ENCODE measurements at regions not wholly inside any gene's neighbourhood (a gene's known extent, or its start where the extent isn't known, plus 50 kb on each side); places are given as distances from the start of the nearest gene placed in this dataset.

DNA sequence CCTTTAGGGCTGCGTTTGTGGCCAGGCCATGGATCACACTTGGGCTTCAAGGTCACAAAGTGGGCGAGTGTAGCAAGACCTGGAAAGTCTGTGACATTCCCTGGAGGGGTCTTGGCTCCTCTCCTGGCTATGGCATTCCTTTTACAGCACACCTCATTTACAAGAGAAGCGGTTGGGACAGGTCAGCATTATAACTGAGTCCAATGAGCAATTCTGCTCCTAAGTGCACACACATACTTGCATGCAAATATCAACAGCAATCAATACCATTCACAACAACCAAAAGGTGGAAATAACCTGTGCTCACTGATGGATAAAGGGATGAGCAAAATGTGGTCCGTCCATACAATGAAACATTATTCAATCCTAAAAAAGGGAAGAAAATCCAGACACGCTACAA, 298.2 kb downstream of the CTTN start:
- H3K4me1 ChIP-seq (ENCODE audit: control extremely low read depth in 1 of 4, control insufficient read depth in 4 of 4, insufficient read depth in 4 of 4, low read length in 3 of 4): no peaks in the 10 kb centered on the region
- WGBS (ENCODE audit: insufficient coverage): 100% methylated on average over 3 of the region's 5 CpGs
- no peaks in the 10 kb centered on the region for H3K36me3 ChIP-seq (ENCODE audit: control insufficient read depth in 4 of 4, insufficient read depth in 4 of 4, low read length in 3 of 4)
- no peaks in the 10 kb centered on the region for H3K27me3 ChIP-seq (replicated peaks in 2 of 5; ENCODE audit: control insufficient read depth in 4 of 5, insufficient read depth in 5 of 5, low read length in 4 of 5)
- POLR2A ChIA-PET: no interaction called here
- no peak overlapping the region for H3K27ac ChIP-seq (ENCODE audit: insufficient read depth in 1 of 2, low read depth in 1 of 2, low read length in 2 of 2, poor library complexity in 1 of 2, severe bottlenecking in 2 of 2)
- CTCF ChIA-PET: interaction anchor here (1.2 kb wide), 1 partner anchor 11 kb away, joined by 3 read pairs; no protein-coding TSS in a partner anchor
- H3K9me3 ChIP-seq (ENCODE audit: control extremely low read depth in 1 of 5, control insufficient read depth in 4 of 5, insufficient read depth in 2 of 5, low read depth in 1 of 5, low read length in 4 of 5): peaks cover 0 to 5% (median 0%) of the 10 kb centered on the region in 5 experiments
- no peak for DNase-seq
- no peak overlapping the region for H3K4me3 ChIP-seq (ENCODE audit: control insufficient read depth in 1 of 7, extremely low read depth in 1 of 7, insufficient read depth in 4 of 7, low read depth in 2 of 7, low read length in 6 of 7)

DNA sequence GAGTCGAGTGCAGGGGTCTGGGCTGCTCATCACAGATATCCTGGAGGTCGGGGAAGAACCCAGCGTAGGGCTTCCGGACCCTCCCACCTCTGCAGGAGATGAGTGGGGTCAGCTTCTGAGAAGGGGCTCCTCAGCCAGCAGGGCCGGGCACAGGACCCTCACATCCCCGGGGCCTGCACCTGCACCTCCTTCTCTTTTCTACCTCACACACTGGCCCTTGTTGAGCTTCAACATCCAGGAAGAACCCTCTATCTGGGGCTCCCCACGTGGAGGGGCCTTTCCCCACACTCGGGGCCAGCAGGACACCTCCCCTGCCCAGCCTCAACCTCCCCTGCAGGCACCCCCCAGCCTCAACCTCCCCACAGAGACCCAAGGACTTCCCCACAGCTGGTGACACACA, 299.4 kb downstream of the CTTN start:
- Histone ChIP-seq H3K36me3 (ENCODE audit: control insufficient read depth in 4 of 4, insufficient read depth in 4 of 4, low read length in 3 of 4) (no peaks in the 10 kb centered on the region), H3K4me3 (ENCODE audit: control insufficient read depth in 1 of 7, extremely low read depth in 1 of 7, insufficient read depth in 4 of 7, low read depth in 2 of 7, low read length in 6 of 7) (no peak overlapping the region), H3K27ac (ENCODE audit: insufficient read depth in 1 of 2, low read depth in 1 of 2, low read length in 2 of 2, poor library complexity in 1 of 2, severe bottlenecking in 2 of 2) (no peak overlapping the region), H3K27me3 (replicated peaks in 2 of 5; ENCODE audit: control insufficient read depth in 4 of 5, insufficient read depth in 5 of 5, low read length in 4 of 5) (no peaks in the 10 kb centered on the region), H3K4me1 (ENCODE audit: control extremely low read depth in 1 of 4, control insufficient read depth in 4 of 4, insufficient read depth in 4 of 4, low read length in 3 of 4) (no peaks in the 10 kb centered on the region), H3K9me3 (ENCODE audit: control extremely low read depth in 1 of 5, control insufficient read depth in 4 of 5, insufficient read depth in 2 of 5, low read depth in 1 of 5, low read length in 4 of 5) (peaks cover 0 to 5% (median 0%) of the 10 kb centered on the region in 5 experiments)
- ChIA-PET CTCF (no interaction called here), POLR2A (no interaction called here)
- no peak for DNase-seq
- 98% methylated on average over 7 of the region's 8 CpGs for WGBS (ENCODE audit: insufficient coverage)

DNA sequence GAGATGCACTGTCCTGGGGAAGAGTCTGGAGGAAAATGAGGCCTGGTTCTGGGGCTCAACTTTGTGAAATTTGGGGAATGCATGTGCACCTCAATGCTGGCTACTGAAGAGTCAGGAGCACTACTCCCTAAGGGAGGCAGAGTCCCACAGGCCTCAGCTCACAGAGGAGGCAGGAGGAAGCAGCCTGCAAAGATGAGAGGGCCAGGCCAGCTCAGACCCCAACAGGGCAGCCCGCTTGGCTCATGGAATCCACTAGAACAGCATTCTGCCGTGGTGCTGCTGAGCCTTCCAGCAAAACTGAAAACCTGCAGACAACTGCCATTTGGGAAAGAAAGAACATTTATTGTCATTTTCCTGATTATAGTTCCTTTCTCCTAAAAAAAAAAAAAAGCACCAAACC, 300.5 kb downstream of the CTTN start:
- Histone ChIP-seq H3K36me3 (ENCODE audit: control insufficient read depth in 4 of 4, insufficient read depth in 4 of 4, low read length in 3 of 4) (no peaks in the 10 kb centered on the region), H3K27ac (ENCODE audit: insufficient read depth in 1 of 2, low read depth in 1 of 2, low read length in 2 of 2, poor library complexity in 1 of 2, severe bottlenecking in 2 of 2) (no peak overlapping the region), H3K27me3 (replicated peaks in 2 of 5; ENCODE audit: control insufficient read depth in 4 of 5, insufficient read depth in 5 of 5, low read length in 4 of 5) (no peaks in the 10 kb centered on the region), H3K9me3 (ENCODE audit: control extremely low read depth in 1 of 5, control insufficient read depth in 4 of 5, insufficient read depth in 2 of 5, low read depth in 1 of 5, low read length in 4 of 5) (peaks cover 0 to 5% (median 0%) of the 10 kb centered on the region in 5 experiments), H3K4me3 (ENCODE audit: control insufficient read depth in 1 of 7, extremely low read depth in 1 of 7, insufficient read depth in 4 of 7, low read depth in 2 of 7, low read length in 6 of 7) (no peak overlapping the region), H3K4me1 (ENCODE audit: control extremely low read depth in 1 of 4, control insufficient read depth in 4 of 4, insufficient read depth in 4 of 4, low read length in 3 of 4) (no peaks in the 10 kb centered on the region)
- DNase-seq: no peak
- 93% methylated on average over 2 of the region's 2 CpGs for WGBS (ENCODE audit: insufficient coverage)
- CTCF ChIA-PET: no interaction called here
- POLR2A ChIA-PET: no interaction called here

DNA sequence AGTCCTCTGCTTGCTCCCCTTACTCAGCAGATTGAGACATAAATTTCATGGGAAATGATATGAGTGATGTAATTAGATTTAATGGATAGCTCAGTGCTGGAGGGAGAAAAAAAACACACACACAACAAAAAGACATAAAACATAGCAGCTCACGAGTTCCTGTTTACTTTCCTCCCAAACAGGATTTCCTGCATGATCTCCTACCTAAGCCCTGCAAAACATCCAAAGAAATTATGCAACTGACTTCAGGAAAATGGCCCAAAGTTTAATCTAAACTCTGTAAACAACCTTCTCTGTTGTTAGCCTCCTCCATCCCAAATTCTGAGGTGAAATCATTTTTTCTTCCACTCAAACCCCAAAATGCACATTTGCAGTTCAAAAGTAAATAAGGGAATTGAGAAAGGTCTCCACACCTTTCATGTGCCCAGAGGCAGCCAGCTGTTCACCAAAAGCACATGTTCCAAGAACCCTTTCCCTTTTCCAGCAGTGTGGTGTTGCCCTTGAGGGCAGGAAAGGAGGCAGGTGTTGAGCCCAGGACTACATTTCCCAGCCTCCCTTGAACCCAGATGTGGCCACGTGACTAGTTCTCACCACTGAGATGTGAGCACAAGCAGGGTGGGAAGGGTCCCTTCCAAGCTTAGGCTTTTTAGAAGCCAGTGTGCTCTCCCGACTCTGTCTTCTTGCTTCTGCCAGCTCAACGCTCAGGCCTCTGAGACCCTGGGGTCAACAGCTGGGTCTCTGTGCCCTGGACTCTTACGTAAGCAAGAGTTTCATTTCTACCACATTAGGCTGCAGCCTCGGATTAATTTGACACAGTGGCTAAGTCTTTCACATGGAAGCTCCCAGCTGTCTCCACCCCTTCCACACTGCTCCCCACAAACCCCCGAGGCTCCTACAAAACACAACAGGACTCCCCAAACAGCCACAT, 301.2 kb downstream of the CTTN start:
- H3K27me3 ChIP-seq (replicated peaks in 2 of 5; ENCODE audit: control insufficient read depth in 4 of 5, insufficient read depth in 5 of 5, low read length in 4 of 5): no peaks in the 10 kb centered on the region
- no peak overlapping the region for H3K27ac ChIP-seq (ENCODE audit: insufficient read depth in 1 of 2, low read depth in 1 of 2, low read length in 2 of 2, poor library complexity in 1 of 2, severe bottlenecking in 2 of 2)
- ChIA-PET CTCF (no interaction called here), POLR2A (no interaction called here)
- 83% methylated on average over 7 of the region's 7 CpGs for WGBS (ENCODE audit: insufficient coverage)
- no peaks in the 10 kb centered on the region for H3K4me1 ChIP-seq (ENCODE audit: control extremely low read depth in 1 of 4, control insufficient read depth in 4 of 4, insufficient read depth in 4 of 4, low read length in 3 of 4)
- no peak overlapping the region for H3K4me3 ChIP-seq (ENCODE audit: control insufficient read depth in 1 of 7, extremely low read depth in 1 of 7, insufficient read depth in 4 of 7, low read depth in 2 of 7, low read length in 6 of 7)
- no peak for DNase-seq
- H3K9me3 ChIP-seq (ENCODE audit: control extremely low read depth in 1 of 5, control insufficient read depth in 4 of 5, insufficient read depth in 2 of 5, low read depth in 1 of 5, low read length in 4 of 5): peaks cover 0 to 5% (median 0%) of the 10 kb centered on the region in 5 experiments
- H3K36me3 ChIP-seq (ENCODE audit: control insufficient read depth in 4 of 4, insufficient read depth in 4 of 4, low read length in 3 of 4): no peaks in the 10 kb centered on the region

DNA sequence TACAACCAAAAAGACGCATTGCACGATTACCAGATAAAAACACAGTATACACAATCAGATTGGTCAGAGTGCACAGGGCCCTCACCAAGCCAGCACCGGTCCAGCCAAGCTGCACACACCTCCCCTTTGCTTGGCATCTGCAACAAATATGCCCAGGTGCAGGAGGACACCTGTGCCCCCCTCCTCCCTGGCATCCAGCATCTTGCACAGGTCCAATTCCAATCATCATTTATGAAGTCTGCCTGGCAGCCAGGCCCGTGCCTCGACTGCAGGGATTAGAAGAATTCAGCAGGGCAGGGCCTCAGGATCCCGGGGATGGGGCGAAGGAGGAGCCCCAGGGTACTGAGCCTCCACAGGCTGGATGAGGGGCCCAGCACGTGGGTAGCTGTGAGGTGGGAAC, 302.1 kb downstream of the CTTN start:
- CTCF ChIA-PET: interaction anchor here (0.6 kb wide), 2 partner anchors 120 to 530 kb away, joined by 3 to 5 read pairs; no protein-coding TSS in a partner anchor
- Histone ChIP-seq H3K9me3 (ENCODE audit: control extremely low read depth in 1 of 5, control insufficient read depth in 4 of 5, insufficient read depth in 2 of 5, low read depth in 1 of 5, low read length in 4 of 5) (peaks cover 0 to 5% (median 0%) of the 10 kb centered on the region in 5 experiments), H3K27ac (ENCODE audit: insufficient read depth in 1 of 2, low read depth in 1 of 2, low read length in 2 of 2, poor library complexity in 1 of 2, severe bottlenecking in 2 of 2) (no peak overlapping the region), H3K4me1 (ENCODE audit: control extremely low read depth in 1 of 4, control insufficient read depth in 4 of 4, insufficient read depth in 4 of 4, low read length in 3 of 4) (no peaks in the 10 kb centered on the region), H3K4me3 (ENCODE audit: control insufficient read depth in 1 of 7, extremely low read depth in 1 of 7, insufficient read depth in 4 of 7, low read depth in 2 of 7, low read length in 6 of 7) (no peak overlapping the region), H3K36me3 (ENCODE audit: control insufficient read depth in 4 of 4, insufficient read depth in 4 of 4, low read length in 3 of 4) (no peaks in the 10 kb centered on the region), H3K27me3 (replicated peaks in 2 of 5; ENCODE audit: control insufficient read depth in 4 of 5, insufficient read depth in 5 of 5, low read length in 4 of 5) (peaks cover 0 to 3% (median 0%) of the 10 kb centered on the region in 5 experiments)
- POLR2A ChIA-PET: no interaction called here
- WGBS (ENCODE audit: insufficient coverage): 94% methylated on average over 8 of the region's 8 CpGs
- no peak for DNase-seq

DNA sequence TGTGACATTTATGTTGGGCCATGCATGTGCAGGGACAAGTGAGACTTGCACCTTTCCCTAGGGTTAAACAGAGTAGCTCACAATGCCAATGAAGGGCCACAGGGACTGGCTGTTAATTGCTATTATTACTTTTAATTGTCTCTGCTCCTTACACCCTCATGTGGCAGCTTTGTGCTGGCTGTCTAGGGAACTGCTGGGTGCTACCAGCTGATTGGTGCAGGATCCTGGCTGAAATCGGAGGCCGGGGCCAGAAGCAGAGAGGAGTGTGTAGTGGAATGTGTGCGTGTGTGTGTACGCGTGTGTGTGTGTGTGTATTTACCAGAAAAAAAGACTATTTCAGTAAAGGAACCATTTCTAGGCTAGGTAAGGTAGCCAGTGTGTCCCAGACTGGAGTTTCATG, 302.5 kb downstream of the CTTN start:
- no peak overlapping the region for H3K27ac ChIP-seq (ENCODE audit: insufficient read depth in 1 of 2, low read depth in 1 of 2, low read length in 2 of 2, poor library complexity in 1 of 2, severe bottlenecking in 2 of 2)
- ChIA-PET CTCF (interaction anchor here (0.6 kb wide), 3 partner anchors 120 to 636 kb away, joined by 3 to 5 read pairs (median 3); no protein-coding TSS in a partner anchor), POLR2A (no interaction called here)
- no peak overlapping the region for H3K4me3 ChIP-seq (ENCODE audit: control insufficient read depth in 1 of 7, extremely low read depth in 1 of 7, insufficient read depth in 4 of 7, low read depth in 2 of 7, low read length in 6 of 7)
- no peaks in the 10 kb centered on the region for H3K4me1 ChIP-seq (ENCODE audit: control extremely low read depth in 1 of 4, control insufficient read depth in 4 of 4, insufficient read depth in 4 of 4, low read length in 3 of 4)
- no CpG with 5 or more reads among the region's 5 CpGs for WGBS (ENCODE audit: insufficient coverage)
- H3K36me3 ChIP-seq (ENCODE audit: control insufficient read depth in 4 of 4, insufficient read depth in 4 of 4, low read length in 3 of 4): no peaks in the 10 kb centered on the region
- peaks cover 0 to 5% (median 0%) of the 10 kb centered on the region in 5 experiments for H3K9me3 ChIP-seq (ENCODE audit: control extremely low read depth in 1 of 5, control insufficient read depth in 4 of 5, insufficient read depth in 2 of 5, low read depth in 1 of 5, low read length in 4 of 5)
- H3K27me3 ChIP-seq (replicated peaks in 2 of 5; ENCODE audit: control insufficient read depth in 4 of 5, insufficient read depth in 5 of 5, low read length in 4 of 5): peaks cover 0 to 5% (median 0%) of the 10 kb centered on the region in 5 experiments
- no peak for DNase-seq

DNA sequence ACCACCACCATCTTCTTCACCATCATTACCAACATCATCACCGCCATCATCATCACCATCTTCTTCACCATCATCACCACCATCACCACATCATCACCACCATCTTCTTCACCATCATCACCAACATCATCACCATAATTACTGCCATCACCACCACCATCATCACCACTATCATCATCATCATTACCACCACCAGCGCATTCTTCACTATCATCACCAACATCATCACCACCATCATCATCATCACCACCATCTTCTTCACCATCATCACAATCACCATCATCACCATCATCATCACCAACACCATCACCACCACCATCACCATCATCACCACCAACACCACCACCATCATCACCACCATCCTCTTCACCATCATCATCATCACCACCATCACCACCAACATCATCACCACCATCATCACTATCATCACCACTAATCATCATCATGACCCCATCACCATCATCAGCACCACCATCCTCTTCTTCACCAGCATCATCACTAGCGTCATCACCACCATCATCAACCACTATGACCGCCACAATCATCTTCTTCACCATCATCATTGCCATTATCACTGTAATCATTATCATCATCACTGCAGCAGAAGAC, 303.8 kb downstream of the CTTN start:
- Histone ChIP-seq H3K4me3 (ENCODE audit: control insufficient read depth in 1 of 7, extremely low read depth in 1 of 7, insufficient read depth in 4 of 7, low read depth in 2 of 7, low read length in 6 of 7) (no peak overlapping the region), H3K4me1 (ENCODE audit: control extremely low read depth in 1 of 4, control insufficient read depth in 4 of 4, insufficient read depth in 4 of 4, low read length in 3 of 4) (no peaks in the 10 kb centered on the region), H3K27me3 (replicated peaks in 2 of 5; ENCODE audit: control insufficient read depth in 4 of 5, insufficient read depth in 5 of 5, low read length in 4 of 5) (peaks cover 0 to 5% (median 0%) of the 10 kb centered on the region in 5 experiments), H3K27ac (ENCODE audit: insufficient read depth in 1 of 2, low read depth in 1 of 2, low read length in 2 of 2, poor library complexity in 1 of 2, severe bottlenecking in 2 of 2) (no peak overlapping the region), H3K9me3 (ENCODE audit: control extremely low read depth in 1 of 5, control insufficient read depth in 4 of 5, insufficient read depth in 2 of 5, low read depth in 1 of 5, low read length in 4 of 5) (no peaks in the 10 kb centered on the region), H3K36me3 (ENCODE audit: control insufficient read depth in 4 of 4, insufficient read depth in 4 of 4, low read length in 3 of 4) (no peaks in the 10 kb centered on the region)
- DNase-seq: no peak
- CTCF ChIA-PET: no interaction called here
- WGBS (ENCODE audit: insufficient coverage): 100% methylated on average over 3 of the region's 4 CpGs
- POLR2A ChIA-PET: no interaction called here
